Retina (tissue), 1 donor: ENCODE measurements at regions not wholly inside any gene's neighbourhood (a gene's known extent, or its start where the extent isn't known, plus 50 kb on each side); places are given as distances from the start of the nearest gene placed in this dataset.
"Not testable (repeated sequence)": the region's sequence is repeated elsewhere in the genome, so short reads cannot be mapped to it uniquely, and the experiment has no call there.

Experiments used
- DNase-seq: peaks from one replicate; pipeline ENCODE4 v3.0.0-alpha.2; 2016

DNA sequence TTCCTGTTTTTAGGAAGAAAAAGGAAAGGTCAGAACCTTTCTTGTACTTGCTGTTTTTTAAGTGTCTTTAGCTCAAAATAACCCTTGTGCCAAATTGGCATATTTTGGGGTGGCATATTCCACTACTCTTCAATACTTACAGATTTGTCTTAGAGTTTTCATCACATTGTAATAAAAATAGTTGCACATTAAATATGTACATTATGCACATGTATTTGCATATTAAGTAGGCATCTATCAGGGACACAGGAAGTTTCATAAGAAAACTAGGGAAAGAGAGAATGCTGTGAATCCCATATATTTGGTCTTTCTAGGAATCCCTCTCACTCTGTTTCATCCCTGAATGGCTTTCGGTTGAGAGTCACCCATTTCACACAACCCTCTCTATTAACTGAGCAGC, 139.6 kb downstream of the LARP7 start:
- no peak for DNase-seq

GRCh38 chr4:112778520-112778919, 141.6 kb downstream of the LARP7 start:
- no peak for DNase-seq

GRCh38 chr4:112793033-112793432, 156.1 kb downstream of the LARP7 start:
- no peak for DNase-seq

DNA sequence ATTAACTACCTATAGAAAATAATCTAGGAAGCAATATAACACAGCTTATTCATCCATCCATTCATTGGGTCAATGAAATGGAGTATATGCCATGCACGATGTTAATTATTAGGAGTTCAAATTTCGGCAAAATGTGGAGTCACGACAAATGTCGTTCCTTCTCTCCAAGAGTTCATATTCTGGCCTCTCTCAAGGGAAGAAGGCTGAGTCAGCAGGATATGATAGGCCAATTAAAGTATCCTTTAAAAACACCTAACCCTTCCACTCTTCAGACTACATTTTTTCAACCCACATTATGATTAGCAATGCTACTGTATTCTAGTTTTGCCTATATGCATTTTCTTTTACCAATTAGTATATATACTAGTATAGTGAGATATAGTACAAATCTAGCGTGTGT, 163.1 kb downstream of the LARP7 start:
- DNase-seq: no peak

DNA sequence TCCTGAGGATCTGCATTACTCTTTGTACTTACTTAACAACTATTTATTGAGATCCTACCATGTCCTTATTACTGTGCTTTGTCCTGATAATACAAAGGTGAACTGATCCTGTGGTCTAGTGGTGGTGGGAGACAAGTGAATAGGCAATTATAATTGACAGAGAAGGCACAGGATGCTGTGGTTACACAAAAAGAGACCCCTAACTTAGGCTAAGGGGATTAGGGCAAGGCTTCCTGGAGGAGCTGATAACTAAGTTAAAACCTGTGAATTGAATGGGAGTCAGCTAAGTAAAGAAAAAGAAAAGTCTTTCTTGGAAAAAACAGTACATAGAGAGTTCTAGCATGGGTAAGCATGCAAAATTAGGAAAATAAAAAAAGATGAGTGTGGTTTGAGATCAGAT, 164.4 kb downstream of the LARP7 start:
- no peak for DNase-seq

DNA sequence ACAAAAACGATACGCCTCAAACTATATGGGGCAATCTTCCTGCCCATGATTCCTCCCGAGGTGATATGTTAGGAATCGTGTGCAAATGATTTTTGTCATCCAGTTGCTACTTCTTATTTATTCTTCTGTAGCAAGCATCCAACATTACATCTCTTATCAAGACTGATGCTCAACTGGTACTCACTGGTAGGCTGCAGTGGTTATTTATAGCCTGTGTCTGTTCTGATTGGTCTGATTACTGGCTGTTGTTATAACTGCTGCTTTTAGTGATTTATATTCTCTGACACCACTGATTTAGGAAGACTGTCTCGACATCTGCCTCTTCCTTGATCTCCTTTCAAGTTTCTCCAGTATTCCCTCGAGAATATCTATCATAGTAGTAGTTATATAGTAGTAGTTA, 165.8 kb downstream of the LARP7 start:
- no peak for DNase-seq

DNA sequence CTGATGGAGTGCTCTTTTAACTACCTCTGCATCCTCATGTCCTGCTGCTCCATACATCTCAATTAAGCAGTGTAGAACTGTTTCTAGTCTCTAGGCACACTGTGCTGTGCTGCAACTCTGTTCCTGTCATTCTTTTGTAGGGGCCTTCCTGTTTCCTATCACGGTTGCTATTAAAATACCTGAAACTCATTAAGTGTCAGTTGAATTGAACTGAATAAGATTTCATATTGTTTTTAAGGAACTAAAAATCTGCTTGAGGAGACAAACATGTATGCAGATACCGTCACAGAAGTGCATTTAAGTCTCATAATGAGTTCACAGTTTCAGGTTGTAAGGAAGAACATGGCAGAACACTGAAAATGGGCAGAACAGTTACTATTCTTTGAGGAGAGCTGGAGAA, 170.1 kb downstream of the LARP7 start:
- no peak for DNase-seq

GRCh38 chr4:112808001-112808400, 171.1 kb downstream of the LARP7 start:
- no peak for DNase-seq

DNA sequence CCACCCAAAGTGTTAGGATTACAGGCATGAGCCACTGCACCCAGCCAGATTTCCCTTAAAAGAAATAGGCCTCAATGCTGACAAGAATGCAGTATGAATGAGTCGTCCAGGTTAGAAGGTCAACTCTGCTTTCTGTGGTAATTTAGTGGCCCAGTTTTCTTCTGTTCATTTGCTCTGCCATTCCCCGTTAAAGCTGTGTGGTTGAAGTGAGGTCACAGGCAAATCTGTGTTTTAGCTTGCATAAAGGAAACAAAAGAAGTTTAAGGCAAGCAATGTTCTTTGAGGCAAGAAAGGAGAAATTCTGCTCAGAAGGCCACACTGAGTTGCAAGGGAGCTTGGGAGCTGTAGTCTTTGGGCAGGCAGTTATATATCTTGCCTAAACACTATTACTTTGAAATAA, 176.8 kb downstream of the LARP7 start:
- DNase-seq: peak; percentile 10

GRCh38 chr4:112817933-112818593, 181.1 kb downstream of the LARP7 start:
- peak; percentile 83 for DNase-seq

DNA sequence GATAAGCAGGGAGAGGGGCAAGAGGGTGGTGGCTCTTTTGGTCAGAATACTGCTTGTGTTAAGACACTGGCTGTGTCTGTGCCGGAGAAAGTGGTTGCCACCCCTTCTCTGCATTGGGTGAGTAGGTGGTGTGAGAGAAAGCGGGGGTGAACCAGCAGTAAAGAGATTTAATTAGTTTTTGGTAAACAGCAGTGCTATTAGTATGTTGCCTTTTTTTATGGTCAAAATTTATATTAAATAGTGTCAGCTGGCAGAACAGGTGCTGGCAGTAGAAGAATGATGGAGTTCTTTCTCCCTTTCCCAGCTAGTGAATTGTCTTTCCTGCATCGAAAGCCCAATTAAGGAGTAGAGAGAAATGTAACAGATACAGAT, 181.6 kb downstream of the LARP7 start:
- DNase-seq: no peak

DNA sequence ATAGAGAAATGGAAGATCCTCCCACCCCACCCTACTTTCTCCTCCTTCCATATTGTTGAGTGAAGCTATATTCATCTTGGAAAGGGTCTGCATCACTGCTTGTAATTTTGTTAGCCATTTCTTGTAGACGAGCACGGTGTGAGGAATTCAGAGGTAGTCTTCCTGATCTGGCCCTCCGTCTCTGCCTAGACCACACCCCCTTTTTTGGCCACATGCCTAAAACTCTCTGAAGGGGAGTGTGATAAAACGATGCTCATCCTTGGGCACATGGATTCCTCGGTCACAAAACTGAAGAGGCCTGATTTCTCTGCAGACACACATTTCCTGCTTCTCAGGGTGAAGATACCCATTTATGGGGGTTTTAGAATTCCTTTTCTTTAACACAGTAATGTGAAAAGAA, 182.8 kb downstream of the LARP7 start:
- no peak for DNase-seq

- no peak for DNase-seq
These were observed 186.2 kb downstream of the LARP7 start for GRCh38 chr4:112823156-112823555.

DNA sequence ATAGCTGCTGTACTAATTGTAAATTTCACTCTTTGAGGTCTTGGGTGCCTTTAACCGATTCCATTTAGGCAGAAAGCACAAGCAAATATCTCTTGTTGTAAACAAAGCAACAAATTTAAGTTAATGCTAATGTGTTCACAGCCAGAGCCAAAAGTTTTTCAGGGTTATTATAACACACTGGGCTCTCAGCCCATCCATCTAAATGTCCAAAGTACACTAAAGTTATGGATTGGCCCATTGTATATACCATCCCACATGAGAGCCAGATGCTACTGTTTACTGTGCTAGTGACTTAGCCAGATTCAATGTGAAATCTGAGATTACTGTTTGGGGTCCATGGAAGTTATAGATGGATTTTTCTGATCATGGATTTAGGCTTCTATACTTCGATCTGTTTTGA, 186.7 kb downstream of the LARP7 start:
- no peak for DNase-seq

- DNase-seq: no peak
These were observed 193.9 kb downstream of the LARP7 start for GRCh38 chr4:112830753-112831386.

- DNase-seq: no peak
These were observed 195.6 kb downstream of the LARP7 start for GRCh38 chr4:112832493-112832892.

- DNase-seq: no peak
These were observed 200.0 kb downstream of the LARP7 start for GRCh38 chr4:112836895-112837294.

GRCh38 chr4:112838015-112838414, 201.1 kb downstream of the LARP7 start:
- not testable (repeated sequence) for DNase-seq

DNA sequence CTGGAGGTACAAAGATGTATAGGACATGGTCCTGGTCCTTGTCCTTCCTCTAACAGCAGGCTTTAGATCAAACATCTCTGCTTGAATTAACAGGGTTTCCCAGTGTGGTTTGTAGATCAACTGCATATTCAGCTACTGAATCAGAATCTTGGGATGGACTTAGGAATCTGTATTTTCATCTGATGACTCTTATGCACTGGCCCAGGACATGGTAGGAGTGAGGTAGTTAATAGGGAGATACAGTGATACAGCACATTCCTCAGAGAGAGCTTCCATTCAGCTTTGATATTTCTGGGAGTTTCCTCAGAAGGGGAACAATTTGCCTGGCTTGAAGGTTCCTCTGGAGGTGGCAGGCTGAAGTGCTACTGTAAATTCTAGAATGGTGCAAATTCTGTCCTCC, 203.1 kb downstream of the LARP7 start:
- DNase-seq: no peak

DNA sequence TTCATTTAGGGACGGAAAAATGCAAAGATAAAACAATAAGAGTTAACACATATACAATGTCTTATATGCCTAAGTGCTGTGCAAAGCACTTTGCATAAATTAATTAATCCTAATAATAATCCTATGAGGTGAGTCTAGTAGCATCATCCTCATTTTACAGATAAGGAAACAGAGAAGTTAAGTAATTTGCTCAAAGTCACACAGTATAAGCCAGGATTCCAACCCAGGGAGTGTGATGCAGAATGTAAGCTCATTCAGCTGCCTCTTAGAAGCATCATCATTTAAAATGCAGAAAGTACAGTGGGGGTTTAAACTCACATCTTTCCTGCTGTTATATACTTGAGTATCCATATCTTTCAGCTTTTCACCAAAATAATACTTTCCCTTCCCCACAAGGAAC, 203.7 kb downstream of the LARP7 start:
- no peak for DNase-seq

- no peak for DNase-seq
These were observed 205.6 kb downstream of the LARP7 start for GRCh38 chr4:112842513-112842912.

GRCh38 chr4:112845386-112845785, 204.1 kb upstream of the ANK2 start:
- no peak for DNase-seq

- DNase-seq: no peak
These were observed 202.4 kb upstream of the ANK2 start for GRCh38 chr4:112847045-112847444.

GRCh38 chr4:112847781-112848180, 201.7 kb upstream of the ANK2 start:
- DNase-seq: no peak

DNA sequence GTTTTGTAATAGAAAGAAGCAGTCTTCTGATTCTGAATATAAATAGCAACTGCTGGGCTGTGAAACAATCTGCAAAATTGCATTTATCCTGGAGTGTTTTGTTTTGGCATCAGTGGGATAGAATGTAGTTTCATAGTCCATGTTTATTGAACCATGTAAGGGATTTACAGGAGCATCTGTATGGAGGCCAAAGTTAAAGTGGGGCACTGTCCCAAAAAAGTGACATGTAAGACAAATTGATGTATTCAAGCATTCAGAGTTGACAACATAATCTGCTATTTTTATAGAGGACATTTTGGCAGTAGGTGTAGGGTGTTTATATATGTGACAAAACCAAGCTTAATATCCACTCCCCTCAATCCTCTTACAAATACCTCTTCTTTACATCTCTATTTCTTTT, 200.5 kb upstream of the ANK2 start:
- DNase-seq: no peak
